ENCODE measurements at regions not wholly inside any gene's neighbourhood (a gene's known extent, or its start where the extent isn't known, plus 50 kb on each side); places are given as distances from the start of the nearest gene placed in this dataset.
A peak's percentile ranks its signal among the peaks of the same experiment; 100 is the strongest.
"Not testable (repeated sequence)": the region's sequence is repeated elsewhere in the genome, so short reads cannot be mapped to it uniquely, and the experiment has no call there.

DNA sequence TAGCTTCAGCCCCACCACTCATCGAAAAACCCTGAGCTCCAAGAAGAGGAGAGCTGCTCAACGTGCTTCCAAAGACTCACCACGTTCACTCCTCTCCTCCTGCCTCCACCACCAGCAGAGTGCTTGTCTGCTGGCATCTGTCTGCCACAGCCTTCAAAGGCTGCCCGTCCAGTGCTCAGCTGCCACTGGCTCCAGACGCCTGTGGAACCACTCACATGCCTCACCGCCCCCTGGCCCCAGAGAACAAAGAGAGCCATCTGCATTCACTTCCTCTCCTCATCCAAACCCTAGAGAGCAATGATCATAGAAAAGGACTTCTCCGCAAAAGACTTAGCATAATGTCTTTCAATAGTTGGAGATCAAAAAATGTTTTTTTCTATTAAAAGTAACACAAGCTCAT, 108.1 kb downstream of the GOLGA6L6 start:
- H3K4me2 ChIP-seq (ENCODE audit: low read length); H2AFZ ChIP-seq (ENCODE audit: low read length); H3K27me3 ChIP-seq (ENCODE audit: low read length); H3K4me1 ChIP-seq (ENCODE audit: insufficient read depth, low read length); H3K27ac ChIP-seq (ENCODE audit: low read length); intact Hi-C loops (cut with micrococcal nuclease); BruUV-seq (replicated peaks); H3K9me2 ChIP-seq (replicated peaks; ENCODE audit: low read length); ATAC-seq; H3K79me2 ChIP-seq (ENCODE audit: low read length); H3F3A ChIP-seq (ENCODE audit: low read length, unreplicated experiment); H3K36me3 ChIP-seq (ENCODE audit: low read depth, low read length); CTCF ChIA-PET; H3K9ac ChIP-seq (ENCODE audit: low read length); DNase-seq; H3K9me3 ChIP-seq (ENCODE audit: low read length); H4K20me1 ChIP-seq (ENCODE audit: low read length); H3K4me3 ChIP-seq (ENCODE audit: low read length); POLR2A ChIA-PET (ENCODE audit: unreplicated experiment): not testable (repeated sequence)

- intact Hi-C loops (cut with micrococcal nuclease); H3K79me2 ChIP-seq (ENCODE audit: low read length); H3F3A ChIP-seq (ENCODE audit: low read length, unreplicated experiment); H3K27me3 ChIP-seq (ENCODE audit: low read length); H3K9me2 ChIP-seq (replicated peaks; ENCODE audit: low read length); H3K36me3 ChIP-seq (ENCODE audit: low read depth, low read length); H3K27ac ChIP-seq (ENCODE audit: low read length); H3K9me3 ChIP-seq (ENCODE audit: low read length); H2AFZ ChIP-seq (ENCODE audit: low read length); H3K9ac ChIP-seq (ENCODE audit: low read length); BruUV-seq (replicated peaks); H3K4me1 ChIP-seq (ENCODE audit: insufficient read depth, low read length); H3K4me2 ChIP-seq (ENCODE audit: low read length); H4K20me1 ChIP-seq (ENCODE audit: low read length); DNase-seq; H3K4me3 ChIP-seq (ENCODE audit: low read length); CTCF ChIA-PET; POLR2A ChIA-PET (ENCODE audit: unreplicated experiment): not testable (repeated sequence)
- peak; percentile 51; the same call in 1 of the 2 replicates for ATAC-seq
Measured at GRCh38 chr15:20430495-20430894, 111.1 kb downstream of the GOLGA6L6 start.

DNA sequence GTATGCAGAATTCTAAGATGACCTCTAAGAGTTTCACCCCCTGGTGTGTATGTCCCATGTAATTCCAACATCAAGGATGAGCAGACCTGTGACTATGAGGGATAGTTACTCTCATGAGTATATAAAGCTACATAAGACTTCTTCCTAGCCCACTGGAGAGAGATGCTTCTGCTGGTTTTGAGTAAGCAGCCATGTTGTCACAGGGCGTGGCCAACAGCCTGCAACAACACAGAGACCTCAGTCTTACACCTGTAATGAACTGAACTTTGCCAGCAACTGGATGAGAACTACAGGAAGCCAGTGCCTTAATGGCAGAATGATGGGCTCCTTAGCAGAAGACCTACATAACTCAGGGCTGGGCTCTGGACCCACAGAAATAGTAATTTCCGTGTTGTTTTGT, 120.9 kb downstream of the GOLGA6L6 start:
- H2AFZ ChIP-seq (ENCODE audit: low read length); DNase-seq; H3K36me3 ChIP-seq (ENCODE audit: low read depth, low read length); BruUV-seq (replicated peaks); H4K20me1 ChIP-seq (ENCODE audit: low read length); H3K4me2 ChIP-seq (ENCODE audit: low read length); intact Hi-C loops (cut with micrococcal nuclease); POLR2A ChIA-PET (ENCODE audit: unreplicated experiment); H3K4me1 ChIP-seq (ENCODE audit: insufficient read depth, low read length); H3K9ac ChIP-seq (ENCODE audit: low read length); H3K27me3 ChIP-seq (ENCODE audit: low read length); CTCF ChIA-PET; ATAC-seq; H3K9me2 ChIP-seq (replicated peaks; ENCODE audit: low read length); H3K27ac ChIP-seq (ENCODE audit: low read length); H3K4me3 ChIP-seq (ENCODE audit: low read length); H3K79me2 ChIP-seq (ENCODE audit: low read length); H3F3A ChIP-seq (ENCODE audit: low read length, unreplicated experiment): not testable (repeated sequence)
- H3K9me3 ChIP-seq (ENCODE audit: low read length) = peaks cover 28% of the 10 kb centered on the region

GRCh38 chr15:20416618-20417017, 125.0 kb downstream of the GOLGA6L6 start:
- H2AFZ ChIP-seq (ENCODE audit: low read length); POLR2A ChIA-PET (ENCODE audit: unreplicated experiment); BruUV-seq (replicated peaks); H4K20me1 ChIP-seq (ENCODE audit: low read length); H3K4me2 ChIP-seq (ENCODE audit: low read length); H3K9me2 ChIP-seq (replicated peaks; ENCODE audit: low read length); H3K27ac ChIP-seq (ENCODE audit: low read length); DNase-seq; H3K4me3 ChIP-seq (ENCODE audit: low read length); H3F3A ChIP-seq (ENCODE audit: low read length, unreplicated experiment); intact Hi-C loops (cut with micrococcal nuclease); CTCF ChIA-PET; H3K27me3 ChIP-seq (ENCODE audit: low read length); H3K36me3 ChIP-seq (ENCODE audit: low read depth, low read length); H3K4me1 ChIP-seq (ENCODE audit: insufficient read depth, low read length); H3K79me2 ChIP-seq (ENCODE audit: low read length); ATAC-seq; H3K9ac ChIP-seq (ENCODE audit: low read length): not testable (repeated sequence)
- peaks cover 27% of the 10 kb centered on the region for H3K9me3 ChIP-seq (ENCODE audit: low read length)

DNA sequence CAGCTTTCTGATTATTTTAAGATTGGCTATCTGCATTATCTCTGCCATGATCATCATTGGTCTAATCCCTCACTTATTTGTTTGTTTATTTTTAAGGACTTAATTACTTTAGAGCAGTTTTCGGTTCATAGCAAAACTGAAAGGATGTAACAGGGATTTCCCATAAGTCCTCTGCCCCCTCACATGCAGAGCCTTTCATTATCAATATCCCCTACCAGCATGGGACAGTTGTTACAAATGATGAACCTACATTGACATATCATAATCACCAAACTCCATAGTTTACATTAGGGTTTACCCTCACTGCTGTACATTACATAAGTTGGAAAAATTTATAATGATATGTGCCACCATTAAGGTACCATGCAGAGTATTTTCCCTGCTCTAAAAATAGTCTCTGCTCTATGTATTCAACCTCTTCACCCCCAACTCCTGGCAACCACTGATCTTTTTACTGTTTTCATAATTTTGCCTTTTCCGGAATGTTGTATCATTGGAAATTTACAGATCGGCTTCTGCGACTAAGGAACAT, 131.9 kb downstream of the GOLGA6L6 start:
- H2AFZ ChIP-seq (ENCODE audit: low read length); H3K27me3 ChIP-seq (ENCODE audit: low read length); H3K4me1 ChIP-seq (ENCODE audit: insufficient read depth, low read length); H3K9ac ChIP-seq (ENCODE audit: low read length); H3K9me2 ChIP-seq (replicated peaks; ENCODE audit: low read length); ATAC-seq; CTCF ChIA-PET; H3K36me3 ChIP-seq (ENCODE audit: low read depth, low read length); H3F3A ChIP-seq (ENCODE audit: low read length, unreplicated experiment); H3K27ac ChIP-seq (ENCODE audit: low read length); H3K79me2 ChIP-seq (ENCODE audit: low read length); POLR2A ChIA-PET (ENCODE audit: unreplicated experiment); H3K4me3 ChIP-seq (ENCODE audit: low read length); DNase-seq; BruUV-seq (replicated peaks); H3K4me2 ChIP-seq (ENCODE audit: low read length); H4K20me1 ChIP-seq (ENCODE audit: low read length): not testable (repeated sequence)
- intact Hi-C loops (cut with micrococcal nuclease) = loop anchor here (2.0 kb wide), 1 partner anchor 45 kb away; no protein-coding TSS in a partner anchor
- H3K9me3 ChIP-seq (ENCODE audit: low read length) = peaks cover 26% of the 10 kb centered on the region
